ENCODE measurements at regions not wholly inside any gene's neighbourhood (a gene's known extent, or its start where the extent isn't known, plus 50 kb on each side); places are given as distances from the start of the nearest gene placed in this dataset.
"Not testable (repeated sequence)": the region's sequence is repeated elsewhere in the genome, so short reads cannot be mapped to it uniquely, and the experiment has no call there.

DNA sequence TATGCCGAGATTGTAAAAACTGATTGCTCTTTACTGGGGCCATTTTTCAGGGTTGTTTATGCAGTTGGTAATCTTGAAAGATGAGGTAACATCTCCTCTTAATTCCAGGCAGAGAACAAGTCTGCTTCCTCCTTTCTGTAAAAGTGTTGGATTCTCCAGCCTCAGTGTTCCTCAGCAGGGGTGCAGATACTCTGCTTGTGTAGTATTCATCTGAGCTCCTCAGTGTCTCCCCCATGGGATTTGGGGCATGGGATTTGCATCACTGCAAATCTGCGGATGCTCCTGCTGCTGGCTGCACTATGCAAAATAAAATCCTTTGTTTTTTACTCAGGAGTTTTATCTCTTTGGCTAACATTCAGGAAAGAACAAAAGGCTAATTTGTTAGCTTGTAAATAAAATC, 104.9 kb upstream of the ATP8A1 start:
- H3K4me1 ChIP-seq (ENCODE audit: control insufficient read depth in 2 of 2, insufficient read depth in 1 of 2, low read depth in 1 of 2, low read length in 2 of 2), result no peaks in the 10 kb centered on the region
- no peak overlapping the region for H3K4me2 ChIP-seq (ENCODE audit: insufficient read depth, low read length, poor library complexity, severe bottlenecking)
- DNase-seq (ENCODE audit: low spot score), result no peak
- no peak overlapping the region for H2BK12ac ChIP-seq (ENCODE audit: low read length)
- H3K79me1 ChIP-seq (ENCODE audit: low read depth, low read length), result no peaks in the 10 kb centered on the region
- H2BK5ac ChIP-seq (ENCODE audit: low read length), result no peak overlapping the region
- H3K27ac ChIP-seq (replicated peaks; ENCODE audit: low read length), result no peak overlapping the region
- H3K4ac ChIP-seq (ENCODE audit: low read length), result no peak overlapping the region
- H3K9ac ChIP-seq (ENCODE audit: low read depth, low read length, poor library complexity), result no peak overlapping the region
- H3K14ac ChIP-seq (ENCODE audit: low read length), result no peak overlapping the region
- H3K4me3 ChIP-seq (ENCODE audit: low read length in 2 of 2), result no peak overlapping the region
- no peak overlapping the region for H2BK15ac ChIP-seq (ENCODE audit: low read length)
- H2AFZ ChIP-seq (ENCODE audit: low read length), result no peak overlapping the region
- no peak overlapping the region for H4K91ac ChIP-seq (ENCODE audit: low read depth, low read length, poor library complexity)
- H4K8ac ChIP-seq (ENCODE audit: low read depth, low read length), result no peak overlapping the region
- no peaks in the 10 kb centered on the region for H3K9me3 ChIP-seq (replicated peaks in 1 of 2; ENCODE audit: control insufficient read depth in 2 of 2, insufficient read depth in 1 of 2, low read depth in 1 of 2, low read length in 2 of 2)
- no peak overlapping the region for H2BK120ac ChIP-seq (ENCODE audit: low read depth, low read length)
- H3K36me3 ChIP-seq (replicated peaks in 1 of 2; ENCODE audit: control insufficient read depth in 2 of 2, insufficient read depth in 2 of 2, low read length in 2 of 2), result no peaks in the 10 kb centered on the region
- H3K23ac ChIP-seq (ENCODE audit: low read depth, low read length, poor library complexity), result no peak overlapping the region
- no CpG with 5 or more reads among the region's 2 CpGs for WGBS, 2 donors (ENCODE audit: extremely low coverage in 2 of 2, insufficient read length in 2 of 2, insufficient replicate concordance in 1 of 2)
- H3K27me3 ChIP-seq (ENCODE audit: control insufficient read depth in 3 of 3, insufficient read depth in 3 of 3, low read depth in 1 of 3, low read length in 3 of 3), result no peaks in the 10 kb centered on the region
- H2AK5ac ChIP-seq (ENCODE audit: low read depth, low read length), result no peak overlapping the region
- H3K18ac ChIP-seq (ENCODE audit: low read length), result no peak overlapping the region

DNA sequence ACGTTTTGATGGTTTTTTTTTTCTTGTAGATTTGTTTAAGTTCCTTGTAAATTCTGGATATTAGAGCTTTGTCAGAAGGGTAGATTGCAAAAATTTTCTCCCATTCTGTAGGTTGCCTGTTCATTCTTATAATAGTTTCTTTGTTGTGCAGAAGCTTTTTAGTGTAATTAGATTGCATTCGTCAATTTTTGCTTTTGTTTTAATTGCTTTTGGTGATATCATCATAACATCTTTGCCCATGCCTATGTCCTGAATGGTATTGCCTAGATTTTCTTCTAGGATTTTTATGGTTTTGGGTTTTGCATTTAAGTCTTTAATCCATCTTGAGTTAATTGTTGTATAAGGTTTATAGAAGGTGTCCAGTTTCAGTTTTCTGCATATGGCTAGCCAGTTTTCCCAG, 98.1 kb upstream of the ATP8A1 start:
- not testable (repeated sequence) for H2BK15ac ChIP-seq (ENCODE audit: low read length); H2AFZ ChIP-seq (ENCODE audit: low read length); H3K23ac ChIP-seq (ENCODE audit: low read depth, low read length, poor library complexity); H3K79me1 ChIP-seq (ENCODE audit: low read depth, low read length); H3K4me2 ChIP-seq (ENCODE audit: insufficient read depth, low read length, poor library complexity, severe bottlenecking); DNase-seq (ENCODE audit: low spot score); H4K91ac ChIP-seq (ENCODE audit: low read depth, low read length, poor library complexity); H3K18ac ChIP-seq (ENCODE audit: low read length); H3K4me1 ChIP-seq (ENCODE audit: control insufficient read depth in 2 of 2, insufficient read depth in 1 of 2, low read depth in 1 of 2, low read length in 2 of 2); H3K4ac ChIP-seq (ENCODE audit: low read length); H2BK5ac ChIP-seq (ENCODE audit: low read length); H3K9ac ChIP-seq (ENCODE audit: low read depth, low read length, poor library complexity); H3K36me3 ChIP-seq (replicated peaks in 1 of 2; ENCODE audit: control insufficient read depth in 2 of 2, insufficient read depth in 2 of 2, low read length in 2 of 2); H3K9me3 ChIP-seq (replicated peaks in 1 of 2; ENCODE audit: control insufficient read depth in 2 of 2, insufficient read depth in 1 of 2, low read depth in 1 of 2, low read length in 2 of 2); H2BK12ac ChIP-seq (ENCODE audit: low read length); H3K27me3 ChIP-seq (ENCODE audit: control insufficient read depth in 3 of 3, insufficient read depth in 3 of 3, low read depth in 1 of 3, low read length in 3 of 3); H2AK5ac ChIP-seq (ENCODE audit: low read depth, low read length); H3K14ac ChIP-seq (ENCODE audit: low read length); H4K8ac ChIP-seq (ENCODE audit: low read depth, low read length); H3K27ac ChIP-seq (replicated peaks; ENCODE audit: low read length); H2BK120ac ChIP-seq (ENCODE audit: low read depth, low read length); H3K4me3 ChIP-seq (ENCODE audit: low read length in 2 of 2)
- WGBS, 2 donors (ENCODE audit: extremely low coverage in 2 of 2, insufficient read length in 2 of 2, insufficient replicate concordance in 1 of 2), result no CpG with 5 or more reads among the region's 2 CpGs

DNA sequence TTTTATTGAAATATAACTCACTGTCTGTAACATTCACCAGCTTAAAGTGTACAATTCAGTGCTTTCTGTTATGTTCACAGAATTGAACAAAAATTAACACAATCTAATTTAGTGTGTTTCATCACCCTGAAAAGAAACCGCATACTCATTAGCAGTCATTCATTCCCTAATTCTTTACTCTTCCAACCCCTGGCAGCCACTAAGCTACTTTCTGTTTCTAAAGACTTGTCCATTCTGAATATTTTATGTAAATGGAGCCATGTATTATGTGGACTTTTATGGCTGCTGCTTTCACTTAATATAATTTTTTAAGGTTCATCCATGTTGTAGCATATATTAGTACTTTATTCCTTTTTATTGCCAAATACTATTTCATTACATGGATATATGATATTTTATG, 94.7 kb upstream of the ATP8A1 start:
- H4K8ac ChIP-seq (ENCODE audit: low read depth, low read length), result no peak overlapping the region
- no peak overlapping the region for H4K91ac ChIP-seq (ENCODE audit: low read depth, low read length, poor library complexity)
- no peak overlapping the region for H2BK12ac ChIP-seq (ENCODE audit: low read length)
- no peaks in the 10 kb centered on the region for H3K9me3 ChIP-seq (replicated peaks in 1 of 2; ENCODE audit: control insufficient read depth in 2 of 2, insufficient read depth in 1 of 2, low read depth in 1 of 2, low read length in 2 of 2)
- peaks cover 0 to 2% of the 10 kb centered on the region in 2 donors for H3K4me1 ChIP-seq (ENCODE audit: control insufficient read depth in 2 of 2, insufficient read depth in 1 of 2, low read depth in 1 of 2, low read length in 2 of 2)
- H3K27me3 ChIP-seq (ENCODE audit: control insufficient read depth in 3 of 3, insufficient read depth in 3 of 3, low read depth in 1 of 3, low read length in 3 of 3), result no peaks in the 10 kb centered on the region
- H3K79me1 ChIP-seq (ENCODE audit: low read depth, low read length), result no peaks in the 10 kb centered on the region
- no peak overlapping the region for H2AK5ac ChIP-seq (ENCODE audit: low read depth, low read length)
- H3K27ac ChIP-seq (replicated peaks; ENCODE audit: low read length), result no peak overlapping the region
- no peak overlapping the region for H3K4me2 ChIP-seq (ENCODE audit: insufficient read depth, low read length, poor library complexity, severe bottlenecking)
- no peak for DNase-seq (ENCODE audit: low spot score)
- H2BK15ac ChIP-seq (ENCODE audit: low read length), result no peak overlapping the region
- H3K4ac ChIP-seq (ENCODE audit: low read length), result no peak overlapping the region
- H3K4me3 ChIP-seq (ENCODE audit: low read length in 2 of 2), result no peak overlapping the region
- H3K18ac ChIP-seq (ENCODE audit: low read length), result no peak overlapping the region
- no peak overlapping the region for H2BK5ac ChIP-seq (ENCODE audit: low read length)
- H3K14ac ChIP-seq (ENCODE audit: low read length), result no peak overlapping the region
- no peak overlapping the region for H2BK120ac ChIP-seq (ENCODE audit: low read depth, low read length)
- WGBS, 2 donors (ENCODE audit: extremely low coverage in 2 of 2, insufficient read length in 2 of 2, insufficient replicate concordance in 1 of 2), result no CpG with 5 or more reads among the region's 1 CpG
- H2AFZ ChIP-seq (ENCODE audit: low read length), result no peak overlapping the region
- H3K9ac ChIP-seq (ENCODE audit: low read depth, low read length, poor library complexity), result no peak overlapping the region
- H3K23ac ChIP-seq (ENCODE audit: low read depth, low read length, poor library complexity), result no peak overlapping the region
- no peaks in the 10 kb centered on the region for H3K36me3 ChIP-seq (replicated peaks in 1 of 2; ENCODE audit: control insufficient read depth in 2 of 2, insufficient read depth in 2 of 2, low read length in 2 of 2)

DNA sequence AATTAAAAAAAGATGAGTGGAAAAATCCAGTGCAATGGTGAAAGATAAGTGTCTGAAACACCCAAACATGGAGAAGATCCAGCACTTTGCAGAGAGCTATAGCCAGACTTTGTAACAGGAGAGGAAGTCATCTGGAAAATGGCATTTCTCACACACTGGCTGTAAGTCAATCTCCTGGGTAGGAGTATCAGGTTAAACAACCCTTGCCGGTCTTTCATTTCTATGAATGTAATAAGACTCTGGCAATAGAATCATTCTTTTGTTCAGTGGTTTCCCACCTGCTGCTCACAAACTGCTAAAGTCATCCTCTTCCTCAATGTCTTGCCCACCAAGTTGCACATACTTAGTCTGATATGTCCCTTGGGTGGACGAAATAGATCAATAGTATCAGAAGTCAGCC, 94.0 kb upstream of the ATP8A1 start:
- H3K27me3 ChIP-seq (ENCODE audit: control insufficient read depth in 3 of 3, insufficient read depth in 3 of 3, low read depth in 1 of 3, low read length in 3 of 3), result no peaks in the 10 kb centered on the region
- no peak overlapping the region for H2BK5ac ChIP-seq (ENCODE audit: low read length)
- H2BK15ac ChIP-seq (ENCODE audit: low read length), result no peak overlapping the region
- WGBS, 2 donors (ENCODE audit: extremely low coverage in 2 of 2, insufficient read length in 2 of 2, insufficient replicate concordance in 1 of 2), result no CpG with 5 or more reads among the region's 2 CpGs
- no peak overlapping the region for H3K4ac ChIP-seq (ENCODE audit: low read length)
- no peak overlapping the region for H4K91ac ChIP-seq (ENCODE audit: low read depth, low read length, poor library complexity)
- no peak overlapping the region for H2AFZ ChIP-seq (ENCODE audit: low read length)
- H2BK12ac ChIP-seq (ENCODE audit: low read length), result no peak overlapping the region
- no peak overlapping the region for H4K8ac ChIP-seq (ENCODE audit: low read depth, low read length)
- no peak overlapping the region for H3K4me3 ChIP-seq (ENCODE audit: low read length in 2 of 2)
- H3K9me3 ChIP-seq (replicated peaks in 1 of 2; ENCODE audit: control insufficient read depth in 2 of 2, insufficient read depth in 1 of 2, low read depth in 1 of 2, low read length in 2 of 2), result no peaks in the 10 kb centered on the region
- H2BK120ac ChIP-seq (ENCODE audit: low read depth, low read length), result no peak overlapping the region
- H3K79me1 ChIP-seq (ENCODE audit: low read depth, low read length), result no peaks in the 10 kb centered on the region
- H3K9ac ChIP-seq (ENCODE audit: low read depth, low read length, poor library complexity), result no peak overlapping the region
- peak overlapping the region; percentile 24 for H3K27ac ChIP-seq (replicated peaks; ENCODE audit: low read length)
- H2AK5ac ChIP-seq (ENCODE audit: low read depth, low read length), result no peak overlapping the region
- no peak overlapping the region for H3K18ac ChIP-seq (ENCODE audit: low read length)
- H3K23ac ChIP-seq (ENCODE audit: low read depth, low read length, poor library complexity), result no peak overlapping the region
- no peaks in the 10 kb centered on the region for H3K36me3 ChIP-seq (replicated peaks in 1 of 2; ENCODE audit: control insufficient read depth in 2 of 2, insufficient read depth in 2 of 2, low read length in 2 of 2)
- no peak overlapping the region for H3K4me2 ChIP-seq (ENCODE audit: insufficient read depth, low read length, poor library complexity, severe bottlenecking)
- no peak overlapping the region for H3K14ac ChIP-seq (ENCODE audit: low read length)
- no peak for DNase-seq (ENCODE audit: low spot score)
- peaks cover 0 to 2% of the 10 kb centered on the region in 2 donors for H3K4me1 ChIP-seq (ENCODE audit: control insufficient read depth in 2 of 2, insufficient read depth in 1 of 2, low read depth in 1 of 2, low read length in 2 of 2)
